Fibroblast of lung (primary cell): ENCODE measurements at regions not wholly inside any gene's neighbourhood (a gene's known extent, or its start where the extent isn't known, plus 50 kb on each side); places are given as distances from the start of the nearest gene placed in this dataset.

ENCODE experiments used
- DNase-seq, 2 donors: peaks; one replicate each; pipeline versions ENCODE4 v3.0.0 to v3.0.0-alpha.2; 2010; ENCODE audit warnings: low read depth in 2 of 2
- H2AFZ ChIP-seq: 2 replicates; pipeline ENCODE4 v1.5.1; 2012; ENCODE audit warnings: low read length, control low read depth, inconsistent platforms
- H3K27ac ChIP-seq: 2 replicates; pipeline ENCODE4 v1.5.1; 2011; ENCODE audit warnings: low read length, control low read depth; ENCODE audit not compliant: insufficient read depth
- H3K27me3 ChIP-seq: 2 replicates; pipeline ENCODE4 v1.5.1; 2011; ENCODE audit warnings: mild to moderate bottlenecking, low read length; ENCODE audit not compliant: control insufficient read depth, insufficient read depth
- H3K36me3 ChIP-seq: 2 replicates; pipeline ENCODE4 v1.5.1; 2011; ENCODE audit warnings: low read length; ENCODE audit not compliant: control insufficient read depth, insufficient read depth
- H3K4me1 ChIP-seq: 2 replicates; pipeline ENCODE4 v1.5.1; 2011; ENCODE audit warnings: low read length; ENCODE audit not compliant: control insufficient read depth, insufficient read depth; ENCODE audit errors: extremely low read depth
- H3K4me2 ChIP-seq: 2 replicates; pipeline ENCODE4 v1.5.1; 2011; ENCODE audit warnings: low read length, control low read depth; ENCODE audit not compliant: insufficient read depth; ENCODE audit errors: extremely low read depth
- H3K4me3 ChIP-seq, 4 experiments: fragments of 200-600 bp in 1 of 4; sonication (generic) in 1 of 4; replicated peaks in 1 of 4; 2 replicates each; pipeline ENCODE4 v1.5.1; 2011 to 2016; ENCODE audit warnings: low read length in 4 of 4, low read depth in 3 of 4, mild to moderate bottlenecking in 3 of 4, control low read depth in 2 of 4, inconsistent platforms in 1 of 4, mixed read lengths in 1 of 4; ENCODE audit not compliant: insufficient read depth in 1 of 4; ENCODE audit errors: control extremely low read depth in 1 of 4
- H3K79me2 ChIP-seq: 2 replicates; pipeline ENCODE4 v1.5.1; 2012; ENCODE audit warnings: mild to moderate bottlenecking, low read length, inconsistent platforms; ENCODE audit not compliant: control insufficient read depth, insufficient read depth
- H3K9ac ChIP-seq: 2 replicates; pipeline ENCODE4 v1.5.1; 2011; ENCODE audit warnings: mild to moderate bottlenecking, low read length, control low read depth; ENCODE audit not compliant: insufficient read depth
- H3K9me3 ChIP-seq: 2 replicates; pipeline ENCODE4 v1.5.1; 2012; ENCODE audit warnings: low read depth, low read length; ENCODE audit not compliant: control insufficient read depth, insufficient read depth
- H4K20me1 ChIP-seq: 2 replicates; pipeline ENCODE4 v1.5.1; 2011; ENCODE audit warnings: low read length; ENCODE audit not compliant: control insufficient read depth, insufficient read depth; ENCODE audit errors: extremely low read depth
- EZH2 ChIP-seq: IDR thresholded peaks from 2 replicates; pipeline ENCODE4 v1.5.1; 2012; ENCODE audit warnings: low read length, control low read depth, mild to moderate bottlenecking; ENCODE audit errors: missing control alignments
- TF ChIP-seq, protein P1 (sequence below), 2 donors: IDR thresholded peaks in 1 of 2; conservative IDR thresholded peaks in 1 of 2; 1 replicate in 1 of 2; 2 replicates in 1 of 2; pipeline ENCODE4 v1.5.1; 2011 to 2012; ENCODE audit warnings: low read length in 2 of 2, control low read depth in 1 of 2, inconsistent platforms in 1 of 2, low read depth in 1 of 2, mild to moderate bottlenecking in 1 of 2

DNA sequence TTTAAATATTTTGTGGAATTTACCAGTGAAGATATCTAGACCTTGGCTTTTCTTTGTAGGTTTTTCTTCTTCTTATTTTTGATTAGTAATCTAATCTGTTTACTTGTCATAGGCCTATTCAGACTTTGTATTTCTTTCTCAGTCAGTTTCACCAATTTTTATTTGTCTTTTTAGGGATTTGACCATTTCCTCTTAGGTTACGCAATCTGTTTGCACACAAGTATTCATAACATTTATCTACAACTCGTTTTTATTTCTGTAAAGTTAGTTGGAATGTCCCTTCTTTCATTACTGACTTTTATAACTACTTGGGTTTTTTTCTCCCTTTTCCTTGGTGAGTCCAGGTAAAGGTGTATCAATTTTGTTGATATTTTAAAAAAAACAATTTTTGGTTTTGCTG, 545.7 kb downstream of the AACS start:
- Histone ChIP-seq H3K9ac (no peak overlapping the region), H3K36me3 (no peaks in the 10 kb centered on the region), H3K79me2 (no peaks in the 10 kb centered on the region), H3K27ac (no peak overlapping the region), H3K9me3 (no peaks in the 10 kb centered on the region), H2AFZ (no peak overlapping the region), H3K4me3 (no peak overlapping the region), H3K4me2 (no peak overlapping the region), H3K27me3 (no peaks in the 10 kb centered on the region), H4K20me1 (no peaks in the 10 kb centered on the region), H3K4me1 (no peaks in the 10 kb centered on the region)
- no peak for DNase-seq
- TF ChIP-seq, protein P1, sequence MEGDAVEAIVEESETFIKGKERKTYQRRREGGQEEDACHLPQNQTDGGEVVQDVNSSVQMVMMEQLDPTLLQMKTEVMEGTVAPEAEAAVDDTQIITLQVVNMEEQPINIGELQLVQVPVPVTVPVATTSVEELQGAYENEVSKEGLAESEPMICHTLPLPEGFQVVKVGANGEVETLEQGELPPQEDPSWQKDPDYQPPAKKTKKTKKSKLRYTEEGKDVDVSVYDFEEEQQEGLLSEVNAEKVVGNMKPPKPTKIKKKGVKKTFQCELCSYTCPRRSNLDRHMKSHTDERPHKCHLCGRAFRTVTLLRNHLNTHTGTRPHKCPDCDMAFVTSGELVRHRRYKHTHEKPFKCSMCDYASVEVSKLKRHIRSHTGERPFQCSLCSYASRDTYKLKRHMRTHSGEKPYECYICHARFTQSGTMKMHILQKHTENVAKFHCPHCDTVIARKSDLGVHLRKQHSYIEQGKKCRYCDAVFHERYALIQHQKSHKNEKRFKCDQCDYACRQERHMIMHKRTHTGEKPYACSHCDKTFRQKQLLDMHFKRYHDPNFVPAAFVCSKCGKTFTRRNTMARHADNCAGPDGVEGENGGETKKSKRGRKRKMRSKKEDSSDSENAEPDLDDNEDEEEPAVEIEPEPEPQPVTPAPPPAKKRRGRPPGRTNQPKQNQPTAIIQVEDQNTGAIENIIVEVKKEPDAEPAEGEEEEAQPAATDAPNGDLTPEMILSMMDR (conservative IDR thresholded peaks at IDR 0.05 in 1 of 2, IDR thresholded peaks at IDR 0.05 in 1 of 2; ENCODE audit: low read depth in 1 of 2, low read length in 2 of 2) = no peak
- no peak for TF ChIP-seq EZH2

DNA sequence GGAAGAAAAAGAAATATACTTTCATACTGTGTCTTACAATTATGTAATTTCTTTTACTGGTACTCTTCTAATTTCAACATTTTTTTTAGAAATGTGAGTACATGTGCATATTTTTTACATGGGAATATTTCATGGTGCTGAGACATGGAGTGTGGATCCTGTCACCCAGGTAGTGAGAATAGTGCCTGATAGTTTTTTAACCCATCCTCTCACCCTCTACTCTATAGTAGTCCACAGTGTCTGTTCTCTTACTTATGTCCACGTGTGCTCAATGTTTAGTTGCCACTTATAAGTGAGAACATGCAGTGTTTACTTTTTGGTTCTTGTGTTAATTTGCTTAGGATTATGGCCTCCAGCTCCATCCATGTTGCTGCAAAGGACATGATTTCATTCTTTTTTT, 548.8 kb downstream of the AACS start:
- DNase-seq = no peak

DNA sequence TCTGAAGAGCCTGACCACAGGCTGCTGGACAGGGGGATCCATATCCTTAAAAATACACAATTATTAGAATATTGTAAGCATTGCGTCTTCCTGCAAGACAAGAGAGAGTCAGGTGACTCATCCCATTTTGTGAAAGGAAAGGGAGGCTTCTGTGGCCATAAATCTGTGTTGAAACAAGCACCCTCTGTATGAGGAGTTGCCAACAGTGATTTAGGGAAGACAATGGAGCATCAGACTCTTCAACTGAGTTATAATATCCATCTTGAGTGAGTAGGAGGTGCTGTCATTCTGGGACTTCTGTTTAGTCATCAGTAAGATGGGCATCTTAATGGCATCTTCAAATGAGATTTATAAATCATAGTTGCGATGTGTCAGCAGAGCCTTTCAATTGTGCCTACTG, 554.5 kb downstream of the AACS start:
- no peaks in the 10 kb centered on the region for H4K20me1 ChIP-seq
- H3K36me3 ChIP-seq = no peaks in the 10 kb centered on the region
- H3K4me1 ChIP-seq = no peaks in the 10 kb centered on the region
- H2AFZ ChIP-seq = no peak overlapping the region
- H3K4me2 ChIP-seq = no peak overlapping the region
- no peaks in the 10 kb centered on the region for H3K9me3 ChIP-seq
- no peak for DNase-seq
- no peak overlapping the region for H3K27ac ChIP-seq
- TF ChIP-seq EZH2 = no peak
- TF ChIP-seq, protein P1 (conservative IDR thresholded peaks at IDR 0.05 in 1 of 2, IDR thresholded peaks at IDR 0.05 in 1 of 2; ENCODE audit: low read depth in 1 of 2, low read length in 2 of 2) = no peak
- H3K79me2 ChIP-seq = no peaks in the 10 kb centered on the region
- no peaks in the 10 kb centered on the region for H3K27me3 ChIP-seq
- no peak overlapping the region for H3K4me3 ChIP-seq
- H3K9ac ChIP-seq = no peak overlapping the region

More for the DNA sequence above, 548.8 kb downstream of the AACS start:
- no peaks in the 10 kb centered on the region for H3K9me3 ChIP-seq
- H3K4me1 ChIP-seq = no peaks in the 10 kb centered on the region
- TF ChIP-seq EZH2 = no peak
- TF ChIP-seq, protein P1 (conservative IDR thresholded peaks at IDR 0.05 in 1 of 2, IDR thresholded peaks at IDR 0.05 in 1 of 2; ENCODE audit: low read depth in 1 of 2, low read length in 2 of 2) = no peak
- H3K79me2 ChIP-seq = no peaks in the 10 kb centered on the region
- no peaks in the 10 kb centered on the region for H4K20me1 ChIP-seq
- H3K4me3 ChIP-seq = no peak overlapping the region
- H2AFZ ChIP-seq = no peak overlapping the region
- no peak overlapping the region for H3K9ac ChIP-seq
- no peaks in the 10 kb centered on the region for H3K36me3 ChIP-seq
- H3K4me2 ChIP-seq = no peak overlapping the region
- H3K27ac ChIP-seq = no peak overlapping the region
- H3K27me3 ChIP-seq = no peaks in the 10 kb centered on the region
